Ovary (tissue), 3 donors: ENCODE measurements at regions not wholly inside any gene's neighbourhood (a gene's known extent, or its start where the extent isn't known, plus 50 kb on each side); places are given as distances from the start of the nearest gene placed in this dataset.

ENCODE experiments used
- POLR2A ChIP-seq: fragments of 450-650 bp; IDR thresholded peaks from one replicate; pipeline ENCODE4 v1.6.1; 2017; ENCODE audit warnings: antibody characterized with exemption, mild to moderate bottlenecking, moderate library complexity
- TF ChIP-seq, protein P1 (sequence below), 3 donors: fragments of 450-650 bp in 2 of 3; fragments of 200-600 bp in 1 of 3; IDR thresholded peaks; one replicate each; pipeline versions ENCODE4 v1.5.1 to v1.8.0; 2016 to 2022; ENCODE audit warnings: antibody characterized with exemption in 3 of 3, mild to moderate bottlenecking in 1 of 3
- donor health status: DM: no; HTN: no; CAD: no.

DNA sequence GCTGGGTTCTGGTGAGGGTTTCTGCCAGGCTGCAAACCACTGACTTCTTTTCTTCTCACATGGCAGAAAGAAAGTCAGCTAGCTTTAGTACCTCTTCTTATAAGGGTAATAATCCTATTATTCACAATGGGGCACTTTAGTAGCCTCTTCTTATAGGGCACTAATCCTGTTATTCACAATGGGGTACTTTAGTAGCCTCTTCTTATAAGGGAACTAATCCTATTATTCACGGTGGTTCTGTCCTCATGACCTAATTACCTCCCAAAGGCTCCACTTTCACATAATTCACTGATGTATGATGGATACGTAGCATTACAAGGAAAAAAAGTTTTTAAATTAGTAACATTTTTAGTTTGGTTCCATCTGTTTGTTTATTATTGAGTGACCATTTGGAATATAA, 671.3 kb downstream of the NSUN3 start:
- TF ChIP-seq, protein P1, sequence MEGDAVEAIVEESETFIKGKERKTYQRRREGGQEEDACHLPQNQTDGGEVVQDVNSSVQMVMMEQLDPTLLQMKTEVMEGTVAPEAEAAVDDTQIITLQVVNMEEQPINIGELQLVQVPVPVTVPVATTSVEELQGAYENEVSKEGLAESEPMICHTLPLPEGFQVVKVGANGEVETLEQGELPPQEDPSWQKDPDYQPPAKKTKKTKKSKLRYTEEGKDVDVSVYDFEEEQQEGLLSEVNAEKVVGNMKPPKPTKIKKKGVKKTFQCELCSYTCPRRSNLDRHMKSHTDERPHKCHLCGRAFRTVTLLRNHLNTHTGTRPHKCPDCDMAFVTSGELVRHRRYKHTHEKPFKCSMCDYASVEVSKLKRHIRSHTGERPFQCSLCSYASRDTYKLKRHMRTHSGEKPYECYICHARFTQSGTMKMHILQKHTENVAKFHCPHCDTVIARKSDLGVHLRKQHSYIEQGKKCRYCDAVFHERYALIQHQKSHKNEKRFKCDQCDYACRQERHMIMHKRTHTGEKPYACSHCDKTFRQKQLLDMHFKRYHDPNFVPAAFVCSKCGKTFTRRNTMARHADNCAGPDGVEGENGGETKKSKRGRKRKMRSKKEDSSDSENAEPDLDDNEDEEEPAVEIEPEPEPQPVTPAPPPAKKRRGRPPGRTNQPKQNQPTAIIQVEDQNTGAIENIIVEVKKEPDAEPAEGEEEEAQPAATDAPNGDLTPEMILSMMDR (IDR thresholded peaks at IDR 0.05) = no peak
- no peak for TF ChIP-seq POLR2A
